HUES6 (cell line): ENCODE measurements at regions not wholly inside any gene's neighbourhood (a gene's known extent, or its start where the extent isn't known, plus 50 kb on each side); places are given as distances from the start of the nearest gene placed in this dataset.
"Not testable (repeated sequence)": the region's sequence is repeated elsewhere in the genome, so short reads cannot be mapped to it uniquely, and the experiment has no call there.

Experiments used
- H3K27ac ChIP-seq: 2 replicates; pipeline ENCODE4 v1.7.0; 2013; ENCODE audit warnings: low read depth, mild to moderate bottlenecking, low read length, inconsistent platforms
- H3K27me3 ChIP-seq: 2 replicates; pipeline ENCODE4 v1.6.1; 2013; ENCODE audit warnings: low read length; ENCODE audit not compliant: control insufficient read depth, insufficient read depth
- H3K36me3 ChIP-seq: 2 replicates; pipeline ENCODE4 v1.6.1; 2013; ENCODE audit warnings: low read length; ENCODE audit not compliant: control insufficient read depth, insufficient read depth
- H3K4me1 ChIP-seq: 2 replicates; pipeline ENCODE4 v1.6.1; 2013; ENCODE audit warnings: low read length; ENCODE audit not compliant: control insufficient read depth, insufficient read depth
- H3K4me3 ChIP-seq: 2 replicates; pipeline ENCODE4 v1.5.1; 2013; ENCODE audit warnings: low read depth, low read length
- H3K9ac ChIP-seq: one replicate; pipeline ENCODE4 v1.6.1; 2013; ENCODE audit warnings: mild to moderate bottlenecking, low read length
- H3K9me3 ChIP-seq: 2 replicates; pipeline ENCODE4 v1.6.1; 2013; ENCODE audit warnings: low read depth, low read length; ENCODE audit not compliant: control insufficient read depth, insufficient read depth

DNA sequence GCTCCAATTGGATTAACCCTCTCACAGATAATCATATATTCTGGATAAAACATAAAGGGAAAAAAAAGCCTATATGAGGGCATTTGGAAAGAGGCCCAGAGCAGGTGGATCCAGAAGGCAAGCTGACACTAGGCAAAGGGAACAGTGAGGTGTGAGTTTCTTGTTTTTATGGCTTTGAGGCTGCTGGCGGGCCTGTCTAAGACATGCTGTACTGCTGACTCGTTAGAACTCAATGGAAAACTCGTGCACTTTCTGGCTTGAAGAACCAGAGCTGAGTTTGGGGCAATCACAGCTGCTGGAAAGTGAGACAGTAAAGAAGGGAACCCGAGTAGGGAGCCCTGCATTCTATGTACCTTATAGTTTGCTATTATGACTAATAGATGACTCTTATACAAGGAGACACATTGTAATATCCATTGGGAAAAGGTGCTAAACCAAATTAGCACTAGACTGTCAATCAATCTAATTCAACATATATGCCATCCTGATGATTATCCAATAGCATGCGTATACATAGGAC, 637.1 kb downstream of the GATA3 start:
- Histone ChIP-seq H3K9me3 (no peaks in the 10 kb centered on the region), H3K36me3 (no peaks in the 10 kb centered on the region), H3K9ac (no peak overlapping the region), H3K27ac (no peak overlapping the region), H3K4me1 (no peaks in the 10 kb centered on the region), H3K4me3 (no peak overlapping the region), H3K27me3 (no peaks in the 10 kb centered on the region)

DNA sequence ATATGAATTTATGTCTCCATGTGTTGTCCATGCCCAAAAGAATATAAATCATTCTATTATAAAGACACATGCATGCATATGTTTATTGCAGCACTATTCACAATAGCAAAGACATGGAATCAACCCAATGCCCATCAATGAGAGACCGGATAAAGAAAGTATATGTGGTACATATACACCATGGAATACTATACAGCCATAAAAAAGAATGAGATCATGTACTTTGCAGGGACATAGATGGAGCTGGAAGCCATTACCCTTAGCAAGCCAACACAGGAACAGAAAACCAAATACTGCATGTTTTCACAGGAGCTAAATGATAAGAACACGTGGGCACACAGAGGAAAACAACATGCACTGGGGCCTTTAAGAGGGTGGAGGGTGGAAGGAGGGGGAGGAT, 639.1 kb downstream of the GATA3 start:
- not testable (repeated sequence) for H3K9ac ChIP-seq, H3K9me3 ChIP-seq, H3K4me1 ChIP-seq, H3K4me3 ChIP-seq, H3K27ac ChIP-seq, H3K36me3 ChIP-seq, H3K27me3 ChIP-seq

DNA sequence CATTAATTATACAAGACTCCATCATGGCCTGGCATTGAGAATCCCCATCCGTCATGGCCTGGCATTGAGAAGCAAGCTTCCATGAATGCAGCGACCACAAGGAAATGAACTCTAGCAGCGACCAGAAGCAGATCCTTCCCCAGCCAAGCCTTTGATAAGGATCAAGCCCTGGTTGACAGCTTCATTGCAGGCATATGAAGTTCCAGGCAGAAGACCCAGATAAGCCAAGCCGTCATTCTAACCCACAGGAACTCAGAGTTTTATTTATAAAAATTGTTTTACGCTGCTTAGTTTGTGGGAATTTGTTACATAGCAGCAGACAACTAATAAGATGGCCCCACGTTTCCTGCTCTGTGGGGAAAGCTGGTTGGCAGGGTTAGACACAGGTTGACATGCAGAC, 642.3 kb downstream of the GATA3 start:
- Histone ChIP-seq H3K9ac (no peak overlapping the region), H3K4me1 (peaks cover 3% of the 10 kb centered on the region; the same call in 1 of the 2 replicates), H3K27me3 (no peaks in the 10 kb centered on the region), H3K9me3 (no peaks in the 10 kb centered on the region), H3K27ac (no peak overlapping the region), H3K36me3 (no peaks in the 10 kb centered on the region), H3K4me3 (no peak overlapping the region)

DNA sequence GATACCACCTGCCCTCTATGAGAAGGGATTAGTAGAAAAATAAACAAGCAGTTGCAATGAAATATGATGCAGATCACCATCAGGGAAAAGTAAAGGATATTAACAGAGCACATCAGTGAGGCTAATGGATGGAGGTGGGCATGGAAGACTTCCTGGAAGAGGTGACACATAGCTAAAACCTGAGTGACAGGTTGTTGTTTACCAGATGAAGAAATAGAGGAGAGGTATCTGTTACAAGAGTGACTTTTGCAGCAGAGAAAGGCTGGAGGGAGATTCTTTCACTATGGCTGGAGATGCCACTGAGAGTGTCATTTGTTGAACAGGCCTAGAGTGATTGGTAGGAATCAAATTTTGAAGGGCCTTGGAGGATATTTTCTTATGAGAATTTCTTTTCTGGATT, 646.2 kb downstream of the GATA3 start:
- Histone ChIP-seq H3K4me1 (peaks cover 14% of the 10 kb centered on the region), H3K9ac (no peak overlapping the region), H3K27me3 (no peaks in the 10 kb centered on the region), H3K9me3 (no peaks in the 10 kb centered on the region), H3K36me3 (no peaks in the 10 kb centered on the region), H3K27ac (no peak overlapping the region), H3K4me3 (no peak overlapping the region)

DNA sequence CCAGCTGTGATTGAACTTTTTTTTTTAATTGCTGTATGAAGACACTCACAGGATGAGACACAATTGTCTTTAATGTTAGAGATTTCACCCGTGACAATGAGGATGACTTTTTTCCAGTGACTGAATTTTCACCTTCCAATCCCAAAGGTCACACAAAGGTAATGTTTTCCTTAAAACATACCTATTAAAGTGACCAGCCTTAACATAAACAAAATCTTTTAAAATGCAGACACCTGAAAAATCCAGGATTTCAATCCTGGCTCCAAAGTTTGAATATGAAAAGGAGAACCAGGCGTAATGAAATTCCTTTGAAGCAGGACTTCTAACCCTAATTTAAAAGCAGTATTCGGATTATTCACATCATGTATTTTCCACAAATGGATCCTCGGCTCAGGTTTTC, 647.7 kb downstream of the GATA3 start:
- Histone ChIP-seq H3K4me1 (peaks cover 14% of the 10 kb centered on the region), H3K27me3 (no peaks in the 10 kb centered on the region), H3K4me3 (no peak overlapping the region), H3K36me3 (no peaks in the 10 kb centered on the region), H3K9me3 (no peaks in the 10 kb centered on the region), H3K9ac (no peak overlapping the region), H3K27ac (no peak overlapping the region; the same call in 1 of the 2 replicates)

DNA sequence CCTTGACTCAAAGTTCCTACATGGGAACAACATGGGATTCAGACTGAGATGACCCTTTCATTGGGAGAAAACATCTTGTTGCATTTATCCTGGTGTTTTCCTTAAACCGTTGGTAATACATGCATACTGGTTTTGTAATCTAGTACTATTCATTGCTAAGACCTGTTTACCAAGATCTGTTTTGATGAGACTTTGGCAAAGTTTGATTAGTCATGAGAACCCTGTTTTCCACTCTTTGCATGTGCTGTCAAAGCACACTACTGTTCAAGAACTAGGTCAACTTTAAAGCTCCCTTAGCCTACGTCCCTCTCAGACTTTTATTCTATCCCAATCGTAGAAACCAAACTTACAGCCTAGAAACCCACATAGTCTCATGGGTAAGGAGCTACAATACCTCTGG, 650.9 kb downstream of the GATA3 start:
- Histone ChIP-seq H3K9me3 (no peaks in the 10 kb centered on the region), H3K9ac (no peak overlapping the region), H3K27ac (no peak overlapping the region), H3K4me3 (no peak overlapping the region), H3K27me3 (no peaks in the 10 kb centered on the region), H3K4me1 (peaks cover 14% of the 10 kb centered on the region), H3K36me3 (no peaks in the 10 kb centered on the region)

DNA sequence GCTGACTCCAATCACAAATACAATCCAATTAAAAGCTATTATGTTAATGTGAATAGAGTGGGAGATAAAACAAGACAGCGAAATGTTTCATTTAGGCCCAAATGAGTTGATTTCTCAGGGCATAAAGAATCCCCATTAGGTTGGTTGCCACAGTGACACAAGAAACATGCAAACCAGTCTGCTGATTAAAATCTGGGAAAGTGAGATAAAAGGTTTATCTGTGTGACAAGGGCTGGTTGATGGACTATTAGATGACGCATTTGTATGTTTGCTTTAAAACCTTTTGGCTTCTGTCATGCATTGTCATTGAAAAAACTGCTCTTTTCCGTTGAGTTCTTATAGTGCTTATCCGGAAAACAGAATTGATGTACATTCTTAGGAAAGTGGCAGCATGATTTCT, 658.2 kb downstream of the GATA3 start:
- H3K4me3 ChIP-seq, result no peak overlapping the region
- H3K27me3 ChIP-seq, result no peaks in the 10 kb centered on the region
- H3K27ac ChIP-seq, result no peak overlapping the region
- no peak overlapping the region for H3K9ac ChIP-seq
- no peaks in the 10 kb centered on the region for H3K36me3 ChIP-seq
- no peaks in the 10 kb centered on the region for H3K4me1 ChIP-seq
- H3K9me3 ChIP-seq, result no peaks in the 10 kb centered on the region

DNA sequence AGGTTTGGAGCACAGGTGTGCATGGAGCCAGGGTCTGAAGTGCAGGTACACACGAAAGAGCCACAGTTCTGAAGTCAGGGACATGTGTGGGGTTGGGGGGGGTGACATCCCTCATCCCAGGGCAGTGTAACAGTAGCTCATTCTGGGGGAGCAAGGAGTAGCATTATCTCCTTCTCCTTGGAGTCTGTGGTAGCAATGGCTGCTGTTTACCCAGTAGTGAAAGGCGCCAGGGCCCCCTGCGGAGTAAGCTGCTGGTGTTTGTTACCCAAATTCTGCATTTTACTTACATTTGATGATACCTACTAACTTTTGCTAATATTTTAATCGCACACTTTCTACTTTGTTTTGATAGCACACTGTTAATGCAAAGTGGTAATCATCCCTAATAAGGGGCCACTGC, 665.5 kb downstream of the GATA3 start:
- Histone ChIP-seq H3K9ac (no peak overlapping the region), H3K36me3 (no peaks in the 10 kb centered on the region), H3K4me1 (no peaks in the 10 kb centered on the region; the same call in 1 of the 2 replicates), H3K27me3 (no peaks in the 10 kb centered on the region), H3K27ac (no peak overlapping the region), H3K9me3 (no peaks in the 10 kb centered on the region), H3K4me3 (no peak overlapping the region)

DNA sequence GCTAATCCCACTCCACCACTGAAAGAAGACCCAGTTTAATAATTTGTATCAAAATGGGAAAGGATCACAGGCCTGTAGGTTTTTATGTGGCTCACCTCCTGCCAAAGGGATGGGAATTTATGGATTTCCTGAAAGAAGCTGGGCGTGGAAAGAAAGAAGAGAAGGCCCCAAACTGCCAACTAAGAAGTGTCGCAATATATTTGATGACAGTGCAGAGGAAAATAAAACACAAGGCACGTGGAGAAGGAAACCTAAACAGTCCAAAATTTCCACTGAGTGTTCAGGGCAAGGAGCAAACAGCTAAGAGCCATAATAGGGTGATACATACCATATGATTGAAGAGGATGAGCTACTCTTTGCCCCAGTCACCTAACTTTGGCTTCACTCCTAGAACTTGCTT, 667.2 kb downstream of the GATA3 start:
- Histone ChIP-seq H3K4me1 (no peaks in the 10 kb centered on the region; the same call in 1 of the 2 replicates), H3K4me3 (no peak overlapping the region), H3K9me3 (no peaks in the 10 kb centered on the region), H3K36me3 (no peaks in the 10 kb centered on the region), H3K27ac (no peak overlapping the region), H3K27me3 (no peaks in the 10 kb centered on the region), H3K9ac (no peak overlapping the region)

DNA sequence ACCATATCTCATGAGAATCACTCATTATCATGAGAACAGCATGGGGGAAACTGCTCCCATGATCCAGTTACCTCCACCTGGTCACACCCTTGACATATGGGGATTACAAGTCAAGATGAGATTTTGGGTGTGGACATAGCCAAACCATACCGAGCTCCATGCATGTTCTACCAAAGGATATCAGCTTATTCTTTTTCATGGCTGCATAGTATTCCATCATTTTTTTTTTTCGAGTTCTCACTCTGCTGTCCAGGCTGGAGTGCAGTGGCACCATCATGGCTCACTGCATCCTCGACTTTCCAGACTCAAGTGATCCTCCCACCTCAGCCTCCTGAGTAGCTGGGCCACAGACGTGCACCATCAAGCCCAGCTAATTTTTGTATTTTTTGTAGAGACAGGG, 668.3 kb downstream of the GATA3 start:
- H3K9me3 ChIP-seq, result no peaks in the 10 kb centered on the region
- H3K9ac ChIP-seq, result no peak overlapping the region
- no peak overlapping the region for H3K4me3 ChIP-seq
- H3K27ac ChIP-seq, result no peak overlapping the region
- no peaks in the 10 kb centered on the region for H3K36me3 ChIP-seq
- no peaks in the 10 kb centered on the region for H3K27me3 ChIP-seq
- H3K4me1 ChIP-seq, result no peaks in the 10 kb centered on the region; the same call in 1 of the 2 replicates

DNA sequence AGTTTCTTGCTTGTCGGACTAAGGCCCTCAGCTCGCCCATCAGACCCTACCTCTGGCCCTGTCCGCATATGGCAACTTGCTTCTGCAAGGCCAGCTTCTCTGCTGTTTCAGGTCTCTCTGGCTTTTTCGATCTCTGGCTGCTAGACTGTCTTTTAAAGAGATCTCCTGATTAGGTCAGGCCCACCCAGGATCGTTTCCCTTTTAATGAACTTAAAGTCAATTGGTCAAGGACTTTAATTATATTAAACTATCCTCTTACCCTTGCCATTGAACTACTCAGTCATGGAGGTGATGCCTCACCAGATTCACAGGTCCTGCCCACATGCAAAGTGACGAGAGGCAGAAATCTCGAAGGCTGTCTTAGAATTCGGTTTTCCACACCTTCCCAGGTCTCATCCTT, 670.9 kb downstream of the GATA3 start:
- H3K27ac ChIP-seq, result no peak overlapping the region
- H3K4me3 ChIP-seq, result no peak overlapping the region
- H3K9ac ChIP-seq, result no peak overlapping the region
- no peaks in the 10 kb centered on the region for H3K9me3 ChIP-seq
- H3K36me3 ChIP-seq, result no peaks in the 10 kb centered on the region
- no peaks in the 10 kb centered on the region for H3K27me3 ChIP-seq
- no peaks in the 10 kb centered on the region for H3K4me1 ChIP-seq
